ENCODE measurements at regions not wholly inside any gene's neighbourhood (a gene's known extent, or its start where the extent isn't known, plus 50 kb on each side); places are given as distances from the start of the nearest gene placed in this dataset.

DNA sequence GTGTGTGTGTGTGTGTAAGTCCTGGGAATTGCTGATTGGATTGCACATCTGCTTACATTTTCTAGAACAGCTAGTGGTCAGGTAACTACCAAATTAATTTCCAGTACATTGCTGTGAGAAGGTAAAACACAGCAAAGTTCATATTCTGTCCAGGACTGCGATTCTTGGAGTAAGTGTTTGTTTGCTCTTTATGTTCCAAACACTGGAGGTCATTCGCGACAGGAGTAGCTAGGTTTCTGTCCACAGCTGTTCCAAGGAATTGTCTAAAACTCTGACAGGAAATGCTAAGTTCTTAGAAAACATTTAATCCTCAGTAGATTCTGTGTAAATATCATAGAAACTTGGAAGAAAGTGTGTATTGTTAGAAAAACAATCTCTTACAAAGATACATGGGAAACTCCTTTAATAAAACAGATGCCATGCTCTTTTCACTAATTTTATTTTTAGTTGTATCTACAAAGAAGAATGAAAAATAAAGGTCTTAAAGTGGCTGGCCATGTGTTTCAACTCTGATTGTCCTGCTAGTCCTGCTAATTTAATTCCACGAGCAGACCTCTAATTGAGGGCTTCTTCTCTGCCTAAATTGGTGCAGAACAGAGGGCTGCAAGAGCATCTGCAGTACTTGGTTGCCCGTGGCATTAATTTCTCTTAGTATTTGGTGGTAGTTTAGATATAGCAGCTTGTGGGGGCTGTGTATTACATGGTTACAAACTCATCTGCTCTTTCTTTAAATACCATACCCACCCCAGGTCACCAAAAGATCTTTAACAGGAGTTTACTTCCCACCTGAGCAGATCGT lies 464.5 kb downstream of the RASEF start:
- H3K27ac ChIP-seq (ENCODE audit: low read depth, low read length): no peak overlapping the region
- H3K4me2 ChIP-seq (ENCODE audit: low read length): no peak overlapping the region
- DNase-seq (ENCODE audit: low read depth, low spot score) (no peak), ATAC-seq (no peak)
- BruUV-seq (replicated peaks): no TSS peak
- no peaks in the 10 kb centered on the region for H3K79me2 ChIP-seq (ENCODE audit: insufficient read depth, low read length)
- H3K36me3 ChIP-seq (ENCODE audit: control insufficient read depth in 1 of 2, insufficient read depth in 2 of 2, low read length in 2 of 2): no peaks in the 10 kb centered on the region
- CTCF ChIA-PET: no interaction called here
- POLR2A ChIA-PET: no interaction called here
- no peaks in the 10 kb centered on the region for H3K27me3 ChIP-seq (ENCODE audit: insufficient read depth, low read length)
- no peak overlapping the region for H2AFZ ChIP-seq (ENCODE audit: low read depth, low read length, poor library complexity, severe bottlenecking)
- H3K4me1 ChIP-seq (ENCODE audit: control insufficient read depth in 1 of 2, insufficient read depth in 2 of 2, low read length in 2 of 2): no peaks in the 10 kb centered on the region
- no peak overlapping the region for H3K4me3 ChIP-seq (replicated peaks in 1 of 2; ENCODE audit: low read depth in 1 of 2, low read length in 2 of 2)
- H3K9ac ChIP-seq (ENCODE audit: low read length): no peak overlapping the region
- no peaks in the 10 kb centered on the region for H3K9me2 ChIP-seq (ENCODE audit: insufficient read depth)
- H3K9me3 ChIP-seq (ENCODE audit: control insufficient read depth in 1 of 2, insufficient read depth in 1 of 2, low read depth in 1 of 2, low read length in 2 of 2): peaks cover 0 to 5% of the 10 kb centered on the region in 2 experiments; a peak in 2 of 4 replicates
- RAD21 ChIA-PET (ENCODE audit: low non-redundant PET in 1 of 2, low total read pairs in 2 of 2, uncharacterized antibody in 2 of 2, unreplicated experiment in 2 of 2): no interaction called here
- no peak for TF ChIP-seq POLR2AphosphoS5 (IDR thresholded peaks at IDR 0.05; ENCODE audit: low read depth, low read length)
- no peak for TF ChIP-seq CEBPB (IDR thresholded peaks at IDR 0.05; ENCODE audit: low read depth)
- no peak for TF ChIP-seq REST (IDR thresholded peaks at IDR 0.05; ENCODE audit: low read depth)
- no peak for TF ChIP-seq MAX (IDR thresholded peaks at IDR 0.05)
- no peak for TF ChIP-seq ZFX (IDR thresholded peaks at IDR 0.05)
- no peak for TF ChIP-seq SIN3A (IDR thresholded peaks at IDR 0.05; ENCODE audit: low read depth)
- TF ChIP-seq ZBTB33 (IDR thresholded peaks at IDR 0.05; ENCODE audit: extremely low read depth, insufficient replicate concordance, low read length): no peak
- TF ChIP-seq ATF3 (IDR thresholded peaks at IDR 0.05): no peak
- no peak for TF ChIP-seq EZH2 (IDR thresholded peaks at IDR 0.05)
- intact Hi-C loops (cut with micrococcal nuclease): no loop called here
- H4K20me1 ChIP-seq (ENCODE audit: insufficient read depth): no peaks in the 10 kb centered on the region
